NCI-H82 (cell line): ENCODE measurements at regions not wholly inside any gene's neighbourhood (a gene's known extent, or its start where the extent isn't known, plus 50 kb on each side); places are given as distances from the start of the nearest gene placed in this dataset.
"Not testable (repeated sequence)": the region's sequence is repeated elsewhere in the genome, so short reads cannot be mapped to it uniquely, and the experiment has no call there.

Experiments used
- DNase-seq: peaks from one replicate; lab custom pipeline; 2025; lab: John Stamatoyannopoulos, UW

DNA sequence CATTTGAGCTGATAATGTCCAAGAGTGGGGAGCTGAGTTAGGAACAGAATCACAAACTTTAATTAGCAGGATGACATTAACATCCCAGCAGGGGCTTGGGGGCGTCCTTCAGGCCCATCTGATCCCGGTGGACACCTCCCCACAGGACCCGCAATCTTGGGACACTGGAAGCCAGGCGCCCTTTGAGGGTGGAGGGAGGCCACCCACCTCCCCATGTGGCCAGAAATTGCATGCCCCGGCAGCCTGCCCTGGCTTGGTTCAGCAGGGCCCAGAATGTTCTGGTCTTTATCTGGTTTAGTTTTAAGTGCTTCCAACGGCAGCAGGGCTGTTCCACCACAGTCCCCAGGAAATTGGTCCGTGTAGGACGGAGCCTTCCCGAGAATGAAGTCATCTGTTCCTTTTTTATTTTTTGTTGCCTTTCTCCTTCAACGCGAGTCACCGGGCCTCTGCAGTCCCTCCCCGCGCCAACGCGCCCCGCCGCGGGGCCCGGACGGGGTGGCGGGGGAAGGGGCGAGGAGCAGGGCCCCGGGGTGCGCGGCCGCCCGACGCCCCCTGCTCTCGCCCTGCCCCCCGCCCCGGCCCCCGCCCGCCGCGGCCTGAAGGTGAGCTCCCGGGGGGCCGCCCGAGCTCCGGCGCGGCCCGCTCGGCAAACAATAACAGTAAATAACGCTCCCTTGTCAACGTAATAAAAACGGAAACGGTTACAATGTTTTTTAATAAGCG, 207.9 kb downstream of the C9orf50 start:
- peak; percentile 48 for DNase-seq

DNA sequence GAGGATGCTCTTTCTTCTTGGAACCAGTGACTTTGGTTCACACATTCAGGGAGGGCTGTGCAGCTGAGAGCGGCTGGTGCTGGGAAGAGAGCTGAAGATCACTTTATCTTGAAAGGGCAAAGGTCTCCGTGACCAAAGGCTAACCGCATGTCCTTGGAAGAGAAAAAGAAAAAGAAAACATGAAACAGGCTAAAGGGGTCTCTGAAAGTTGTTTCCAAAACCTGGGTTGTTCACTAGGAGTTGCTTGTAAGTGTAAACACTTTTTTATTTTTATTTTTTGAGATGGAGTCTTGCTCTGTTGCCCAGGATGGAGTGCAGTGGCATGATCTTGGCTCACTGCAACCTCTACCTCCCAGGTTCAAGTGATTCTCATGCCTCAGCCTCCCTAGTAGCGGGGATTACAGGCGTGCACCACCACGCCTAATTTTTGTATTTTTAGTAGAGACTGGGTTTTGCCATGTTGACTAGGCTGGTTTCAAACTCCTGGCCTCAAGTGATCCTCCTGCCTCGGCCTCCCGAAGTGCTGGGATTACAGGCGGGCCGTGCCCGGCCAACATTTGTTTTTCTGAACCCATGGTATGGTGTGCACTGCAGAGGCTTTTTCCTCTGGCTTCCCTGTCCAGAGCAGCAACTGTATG, 208.6 kb downstream of the C9orf50 start:
- DNase-seq, result not testable (repeated sequence)

DNA sequence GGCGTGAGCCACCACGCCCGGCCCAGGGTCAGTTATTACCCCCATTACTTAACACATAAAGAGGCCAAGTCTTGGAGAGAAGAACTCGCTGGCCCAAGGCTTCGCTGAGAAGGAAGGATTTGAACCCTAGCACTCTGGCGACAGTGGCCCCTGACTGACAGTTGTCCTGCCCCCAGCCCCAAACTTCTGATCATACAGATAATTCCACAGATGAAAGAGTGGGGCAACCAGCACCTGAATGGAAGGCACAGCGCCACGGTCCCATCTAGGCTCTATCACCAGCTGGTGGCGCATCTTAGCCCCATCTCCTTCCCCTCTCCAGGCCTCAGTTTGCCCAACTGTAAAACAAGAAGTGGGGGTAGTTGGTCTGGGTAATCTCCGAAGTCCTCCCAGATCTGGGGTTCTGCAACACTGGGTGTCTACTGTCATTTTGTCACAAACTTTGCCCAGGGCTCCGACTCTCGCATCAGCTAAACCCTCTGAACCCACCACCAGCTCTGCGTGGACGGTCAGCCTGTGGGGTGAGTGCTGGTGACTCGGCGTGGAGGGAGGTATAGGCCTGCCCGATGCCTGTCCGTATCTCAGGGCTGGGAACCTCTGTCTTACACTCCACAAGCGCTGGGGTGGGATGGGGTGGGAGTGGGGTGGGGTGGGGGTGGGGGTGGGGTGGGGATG, 209.3 kb downstream of the C9orf50 start:
- DNase-seq, result no peak

DNA sequence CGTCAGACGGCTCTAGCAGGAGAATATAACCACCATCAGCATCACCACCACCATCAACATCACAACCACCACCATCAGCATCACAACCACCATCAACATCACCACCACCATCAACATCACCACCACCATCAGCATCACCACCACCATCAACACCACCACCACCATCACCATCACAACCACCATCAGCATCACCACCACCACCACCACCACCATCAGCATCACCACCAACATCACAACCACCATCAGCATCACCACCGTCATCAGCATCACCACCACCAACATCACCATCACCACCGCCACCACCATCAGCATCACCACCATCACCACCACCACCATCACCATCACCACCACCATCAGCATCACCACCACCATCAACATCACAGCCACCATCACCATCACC, 210.7 kb downstream of the C9orf50 start:
- no peak for DNase-seq

DNA sequence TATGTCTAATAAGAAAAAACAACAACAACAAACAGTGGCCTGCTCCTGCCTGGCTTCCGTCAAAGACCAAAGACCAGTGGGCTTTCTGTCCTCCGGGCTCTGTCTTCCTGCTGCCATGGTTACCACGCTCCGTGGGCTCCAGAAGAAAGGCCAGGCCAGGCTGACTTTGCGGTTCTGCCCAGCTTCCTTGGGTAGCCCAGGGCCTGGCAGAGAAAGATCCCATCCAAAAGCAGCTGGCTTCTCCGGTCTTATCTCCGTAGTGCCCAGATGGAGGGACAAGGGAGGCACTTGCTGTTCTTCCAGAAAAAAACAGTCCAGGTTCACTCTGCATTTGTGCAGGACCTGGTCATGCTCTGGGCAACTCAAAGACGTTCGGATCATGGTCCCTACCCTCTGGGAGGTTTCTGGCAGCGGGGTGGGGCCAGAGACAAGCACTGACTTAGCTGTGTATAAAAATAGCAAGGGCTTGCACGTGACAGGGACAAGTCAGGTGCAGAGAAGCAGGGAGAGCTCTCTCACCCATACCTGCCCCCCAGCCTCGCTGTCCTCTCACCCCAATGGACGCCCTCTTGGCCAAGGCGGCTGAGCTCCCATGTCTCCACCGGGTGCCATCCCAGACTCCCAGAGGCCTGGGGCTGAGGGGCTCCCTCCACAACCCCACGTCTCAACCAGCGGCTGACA, 212.2 kb downstream of the C9orf50 start:
- DNase-seq, result no peak

DNA sequence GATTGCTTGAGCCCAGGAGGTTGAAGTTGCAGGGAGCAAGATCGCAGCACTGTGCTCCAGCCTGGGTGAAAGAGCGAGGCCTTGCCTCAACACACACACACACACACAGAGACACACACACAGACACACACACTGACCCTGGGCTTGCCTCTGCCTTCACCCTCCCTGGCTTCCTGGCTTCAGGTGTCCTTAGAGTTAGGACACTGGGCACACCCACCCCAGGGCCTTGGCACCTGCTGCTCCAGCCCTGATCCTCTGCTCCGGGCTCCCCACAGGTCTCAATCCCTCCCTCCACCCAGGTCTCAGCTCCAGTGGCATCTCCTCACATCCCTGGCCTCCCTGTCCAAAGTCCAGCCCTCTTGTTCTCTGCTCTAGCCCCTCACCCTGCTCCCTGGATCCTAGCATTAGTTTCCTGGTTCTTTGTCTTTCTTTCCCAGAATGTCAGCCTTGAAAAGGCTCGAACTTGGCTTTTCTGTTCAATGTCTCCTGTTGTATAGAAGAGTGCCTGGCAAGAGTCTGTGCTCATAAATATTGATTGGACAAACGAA, 212.9 kb downstream of the C9orf50 start:
- no peak for DNase-seq

DNA sequence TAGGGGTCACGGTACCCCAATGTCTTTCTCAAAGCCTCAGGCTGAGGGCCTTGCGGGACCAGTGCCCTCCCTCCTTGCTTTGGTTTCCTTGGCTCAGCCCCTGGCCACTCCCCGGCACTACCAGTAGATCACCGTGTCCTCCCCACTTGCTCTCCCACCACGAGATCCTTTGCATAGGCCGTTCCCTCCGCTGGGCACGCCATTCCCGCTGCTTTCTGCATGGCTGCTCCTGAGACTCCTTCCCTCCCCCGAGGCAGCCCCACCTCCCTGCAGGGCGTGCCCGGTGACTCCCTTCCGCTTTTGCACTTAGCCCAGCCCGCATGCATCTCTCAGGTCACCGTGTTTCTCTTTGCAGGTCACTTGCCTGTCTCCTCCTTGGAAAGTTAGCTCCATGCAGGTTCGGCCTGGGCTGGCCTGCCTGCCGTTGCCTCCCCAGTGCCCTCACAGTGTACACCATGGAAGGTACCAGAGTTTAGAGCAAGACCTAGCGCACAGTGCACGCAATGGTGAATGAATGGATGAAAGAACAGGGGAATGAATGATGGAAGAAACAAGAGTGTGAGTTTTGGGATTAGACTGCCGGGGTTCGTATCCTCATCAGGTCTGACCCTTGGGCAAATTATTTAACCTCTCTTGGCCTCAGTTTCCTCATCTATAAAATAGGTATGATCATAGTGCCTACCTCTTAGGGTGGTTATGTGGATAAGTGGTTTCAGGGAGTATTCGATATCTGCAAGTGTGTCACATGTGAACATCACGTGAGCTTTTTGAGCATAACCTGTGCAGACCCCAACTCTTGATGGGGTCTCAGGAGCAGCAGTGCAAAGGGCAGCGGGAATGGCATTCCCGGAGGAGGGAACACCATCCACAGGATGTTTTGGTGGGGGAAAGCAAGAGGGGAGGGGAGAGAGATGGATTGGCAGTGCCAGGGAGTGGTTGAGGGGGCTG, 214.3 kb downstream of the C9orf50 start:
- DNase-seq, result peak; percentile 11

DNA sequence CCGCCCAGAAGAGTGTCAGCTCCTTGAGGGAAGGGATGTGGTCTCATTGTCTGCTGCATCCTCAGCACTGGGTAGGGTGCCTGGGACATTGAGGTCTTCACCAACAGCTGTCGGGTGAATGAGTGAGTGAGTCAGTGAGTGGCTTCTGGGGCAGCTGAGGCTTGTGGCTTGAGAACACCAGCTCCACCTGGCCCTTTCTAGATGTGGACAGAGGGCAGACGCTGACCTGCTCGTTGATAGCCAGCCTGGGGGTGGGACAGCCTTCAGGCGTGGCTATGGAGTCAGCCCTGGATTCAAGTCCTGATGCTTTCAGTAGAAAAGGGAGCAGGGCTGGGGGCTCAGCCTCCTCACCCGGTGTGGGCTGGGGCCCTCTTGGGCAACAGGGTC, 215.1 kb downstream of the C9orf50 start:
- DNase-seq, result no peak

DNA sequence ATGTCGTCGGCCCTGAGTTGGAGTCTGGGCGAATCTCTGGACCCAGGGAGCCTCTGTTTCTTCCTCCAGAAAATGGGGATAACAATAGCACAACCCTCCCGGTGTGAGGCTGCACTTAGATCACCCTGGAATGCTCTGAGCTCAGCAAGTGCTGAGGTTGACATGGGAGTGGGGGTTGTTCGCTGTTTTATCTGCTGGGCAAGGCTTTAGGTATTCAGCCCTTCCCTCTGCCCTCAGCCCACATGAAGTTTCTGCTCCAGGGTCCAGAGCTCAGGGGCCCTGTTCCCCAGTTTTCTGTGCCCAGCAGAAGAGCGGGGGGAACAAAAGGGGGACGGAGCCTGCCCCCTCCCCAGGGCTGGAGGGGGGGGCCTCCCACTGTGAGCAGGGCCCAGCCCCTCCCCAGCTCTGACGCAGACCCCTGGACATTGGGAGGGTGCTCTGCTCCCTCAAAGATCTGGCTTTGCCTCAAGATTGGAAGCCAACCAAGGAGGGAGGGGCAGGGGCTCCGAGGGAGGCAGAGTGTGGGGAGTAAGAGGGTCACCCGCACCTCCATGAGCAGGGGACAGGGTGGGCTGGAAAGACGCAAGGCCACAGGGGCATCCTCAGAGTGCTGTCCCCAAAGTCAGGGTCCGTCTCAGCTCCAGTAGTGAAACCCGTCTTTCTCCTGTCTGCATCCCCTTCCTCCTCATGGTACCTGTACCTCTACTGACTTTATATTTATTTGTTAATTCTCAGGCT, 215.6 kb downstream of the C9orf50 start:
- DNase-seq, result no peak

DNA sequence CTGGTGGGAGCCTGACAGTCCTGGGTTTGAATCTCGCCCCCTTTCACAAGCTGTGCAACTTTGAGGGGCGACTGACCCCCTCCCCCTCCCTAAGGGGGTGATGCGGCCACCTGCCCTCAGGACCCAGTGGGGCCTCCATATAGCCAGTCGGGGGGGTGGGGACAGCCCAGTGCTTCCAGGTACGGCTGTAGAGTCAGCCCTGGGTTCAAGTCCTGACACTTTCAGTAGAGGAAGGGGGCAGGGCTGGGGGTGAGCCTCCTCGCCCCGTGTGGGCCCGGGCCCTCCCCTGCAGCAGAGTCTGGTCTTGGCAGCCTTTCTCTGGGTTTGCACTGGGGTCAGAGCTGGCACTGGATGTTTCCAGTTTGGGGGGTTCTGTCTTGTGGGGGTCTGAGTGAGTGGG, 216.3 kb downstream of the C9orf50 start:
- no peak for DNase-seq

DNA sequence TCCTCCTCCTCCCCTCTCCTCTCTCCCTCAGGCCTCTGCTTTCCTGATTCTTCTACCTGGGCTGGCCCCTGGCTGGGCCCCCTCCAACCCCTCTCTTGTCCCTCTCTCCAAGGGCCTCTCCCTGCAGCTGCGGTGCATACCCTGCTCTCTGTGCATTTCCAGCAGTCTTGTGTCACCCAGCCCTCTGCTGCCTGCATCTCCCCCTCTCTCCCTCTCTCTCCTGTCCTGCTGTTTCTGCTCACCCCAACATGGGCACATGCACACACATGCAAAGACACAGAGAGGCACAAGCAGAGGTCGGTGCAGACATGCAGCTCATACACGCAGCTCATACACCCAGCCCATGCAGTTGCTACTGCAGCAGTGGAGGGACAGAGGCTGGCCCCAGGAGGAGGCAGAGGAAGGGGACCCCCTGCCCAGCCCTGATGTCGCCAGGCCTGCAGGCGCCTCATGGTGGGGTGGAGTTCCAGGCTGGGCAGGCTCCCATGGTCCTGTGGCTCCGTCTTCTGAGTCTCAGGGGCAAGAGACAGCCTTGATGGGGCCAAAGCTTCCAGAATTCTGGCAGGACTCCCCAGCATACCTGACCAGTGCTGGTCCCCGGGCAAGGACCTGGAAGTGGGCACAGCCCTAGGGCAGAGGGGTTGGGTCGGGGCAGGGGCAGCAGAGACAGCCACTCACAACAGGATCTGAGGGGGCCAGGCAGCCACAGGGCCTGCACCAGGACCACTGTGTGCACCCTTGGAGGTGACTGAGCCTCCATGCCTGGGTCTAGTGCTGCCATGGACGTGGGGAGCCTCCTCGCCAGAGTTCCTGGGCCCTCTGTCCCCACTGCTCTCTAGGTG, 216.9 kb downstream of the C9orf50 start:
- no peak for DNase-seq

DNA sequence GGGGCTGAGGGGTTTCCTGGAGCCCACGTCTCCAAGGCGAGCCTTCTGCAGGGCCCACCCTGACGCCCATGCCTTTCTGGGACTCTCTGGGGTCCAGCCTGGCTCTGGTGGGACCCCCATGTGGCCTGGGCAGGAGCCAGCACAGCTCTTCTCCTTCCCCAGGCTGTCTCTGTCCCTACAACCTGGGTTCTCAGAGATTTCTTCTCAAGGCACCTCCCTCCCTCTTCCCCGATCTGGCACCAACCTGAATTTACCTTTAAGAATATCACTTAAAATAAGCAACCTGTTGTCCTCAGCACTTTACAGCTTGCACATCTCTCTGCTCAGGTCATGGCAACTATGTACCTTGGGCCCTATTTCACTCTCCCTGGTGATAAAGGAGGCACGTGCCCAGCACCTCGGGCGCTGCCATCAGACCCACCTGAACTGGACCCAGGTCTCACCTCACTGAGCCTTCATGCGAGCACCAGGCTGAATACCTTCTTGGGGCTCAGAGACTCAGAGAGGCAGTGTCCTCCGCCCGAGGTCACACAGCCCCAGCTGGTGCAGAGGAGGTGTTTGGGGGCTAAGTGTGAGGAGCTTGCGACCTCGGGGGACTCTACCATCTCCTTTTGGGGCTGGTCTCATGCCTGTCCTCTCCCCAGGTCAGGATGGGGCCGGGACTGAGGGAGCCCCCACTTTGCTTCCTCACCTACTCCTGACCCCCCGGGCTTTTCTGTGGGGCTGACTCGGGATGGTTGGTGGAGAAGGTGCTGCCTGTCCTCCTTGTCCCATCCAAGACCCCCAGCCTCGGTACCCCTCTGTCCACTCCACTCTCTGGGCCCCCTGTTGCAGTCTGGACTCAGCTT, 217.7 kb downstream of the C9orf50 start:
- DNase-seq, result no peak

DNA sequence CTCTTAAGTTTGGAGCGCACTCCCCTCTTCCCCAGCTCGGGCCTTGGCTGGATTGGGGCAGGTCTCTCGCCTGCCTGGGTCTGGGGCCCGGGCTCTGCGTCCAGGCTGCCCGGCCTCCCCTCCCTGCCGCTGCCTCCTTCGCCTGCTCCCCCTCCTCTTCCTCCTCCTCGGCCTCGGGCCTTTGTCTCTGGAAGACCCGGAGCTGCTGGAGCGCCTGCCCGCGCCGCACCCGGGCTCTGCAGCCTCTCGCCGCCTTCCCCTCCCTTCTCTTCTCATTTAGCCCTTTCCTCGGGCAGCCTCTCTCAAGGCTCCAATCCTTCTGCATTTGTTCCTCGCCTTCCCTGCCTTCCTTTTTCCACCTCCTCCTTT, 218.5 kb downstream of the C9orf50 start:
- DNase-seq, result no peak

DNA sequence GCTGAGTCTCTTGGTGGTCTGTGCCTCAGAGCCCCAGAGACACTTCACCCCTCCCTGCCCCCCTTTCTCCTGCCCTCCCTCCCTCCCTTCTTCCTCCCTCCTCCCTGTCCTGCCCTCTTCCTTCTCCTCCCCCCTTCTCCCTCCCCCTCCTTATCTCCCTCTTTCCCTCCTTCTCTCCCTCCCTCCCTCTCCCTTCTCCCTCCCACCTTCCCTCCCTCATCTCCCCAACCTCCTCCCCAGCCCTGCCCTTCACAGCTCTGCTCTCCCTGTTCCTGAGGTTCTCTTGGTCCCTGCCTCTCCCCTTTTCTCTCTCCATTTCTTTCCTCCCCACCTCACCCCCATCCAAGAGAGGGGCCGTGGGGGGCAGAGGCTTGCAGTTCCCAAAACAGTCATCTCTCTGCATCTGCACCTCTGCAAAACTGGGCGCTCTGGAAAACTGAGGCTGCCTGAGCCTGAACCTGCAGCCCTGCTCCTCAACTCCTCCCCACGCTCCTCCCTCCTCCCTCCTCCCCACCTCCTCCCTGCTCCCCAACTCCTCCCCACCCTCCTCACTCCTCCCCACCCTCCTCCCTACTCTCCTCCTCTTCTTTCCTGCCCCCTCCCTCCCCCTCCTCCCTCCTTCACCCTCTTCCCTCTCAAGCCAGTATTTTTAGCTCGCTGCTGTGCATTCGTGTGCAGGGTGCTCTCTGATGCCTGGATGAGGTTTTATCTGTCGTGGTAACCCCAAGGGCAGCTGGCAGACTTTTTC, 219.1 kb downstream of the C9orf50 start:
- no peak for DNase-seq

DNA sequence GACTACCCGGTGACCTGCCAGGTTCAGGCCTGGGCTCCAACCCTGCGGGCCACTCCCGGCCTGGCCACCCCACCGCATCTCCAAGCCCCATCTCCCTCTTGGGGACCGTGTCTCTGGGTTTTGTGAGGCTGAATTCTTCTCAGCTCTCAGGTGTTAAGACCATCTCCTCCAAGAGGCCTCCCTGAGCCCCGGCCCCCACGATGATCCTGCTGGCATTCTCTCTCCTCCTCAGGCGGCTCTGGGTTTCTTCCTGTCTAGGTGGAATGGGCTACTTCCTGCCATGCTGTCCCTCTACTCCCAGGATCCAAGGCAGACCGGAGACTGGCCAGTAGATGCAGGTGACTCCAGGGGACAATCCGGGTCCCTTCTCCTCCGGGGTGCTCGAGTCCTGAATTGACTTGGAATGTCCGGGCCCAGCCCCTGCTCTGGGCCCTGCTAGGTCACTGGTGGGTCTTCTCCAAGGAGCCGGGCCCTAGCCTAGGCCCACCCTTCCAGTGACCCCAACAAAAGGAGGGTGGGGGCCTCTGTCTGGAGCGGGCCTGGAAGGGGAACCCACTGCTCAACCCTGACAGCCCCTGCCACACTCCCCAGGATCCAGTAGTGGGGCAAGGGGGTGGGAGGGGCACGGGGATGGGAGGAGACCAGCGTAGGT, 219.8 kb downstream of the C9orf50 start:
- DNase-seq, result no peak

DNA sequence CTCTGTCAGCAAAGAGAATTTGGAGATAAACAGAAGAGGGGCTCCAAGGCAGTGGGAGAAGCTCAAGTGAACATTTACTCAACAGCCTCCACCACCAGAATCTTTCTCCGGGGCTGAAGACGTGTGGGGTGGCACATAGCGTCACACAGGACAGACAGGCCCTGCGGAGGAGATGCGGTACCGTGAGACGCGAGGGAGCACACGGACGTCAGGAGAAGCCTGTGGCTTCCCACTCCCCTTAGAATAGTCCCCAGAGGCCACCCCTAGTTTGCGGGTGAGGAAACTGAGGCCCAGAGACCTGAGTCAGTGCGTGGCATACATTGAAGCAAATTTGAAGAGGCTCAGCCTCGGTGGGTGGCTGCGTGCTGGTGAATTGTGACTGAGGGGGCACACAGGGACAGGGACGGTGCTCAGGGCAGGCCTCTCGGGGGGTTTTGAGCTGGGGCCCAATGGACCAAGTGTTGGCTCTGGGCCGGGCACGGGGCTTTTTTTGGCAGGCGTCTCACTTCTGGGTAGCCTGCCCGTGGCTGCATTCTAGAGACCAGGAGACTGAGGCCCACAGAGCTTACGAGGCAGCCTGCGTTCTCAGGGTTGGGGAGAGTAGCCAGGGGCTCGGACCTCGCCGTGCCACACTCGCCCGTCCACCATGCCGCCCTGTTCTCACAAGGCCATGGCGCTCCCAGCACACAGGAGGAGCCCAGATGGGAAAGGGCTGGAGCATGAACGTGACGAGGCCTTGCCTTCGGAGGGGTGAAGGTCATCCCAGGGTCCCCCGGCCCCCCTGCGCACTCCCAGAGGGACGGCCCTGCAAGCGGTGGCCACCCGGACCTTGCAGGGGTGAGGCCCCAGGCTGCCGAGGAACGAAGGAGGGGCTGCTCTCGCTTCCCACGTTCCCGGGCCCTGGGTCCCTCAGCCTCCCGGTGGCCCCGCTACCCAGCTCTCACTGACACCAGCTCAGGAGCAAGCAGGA, 220.6 kb downstream of the C9orf50 start:
- DNase-seq, result no peak
